DMS153 treated with DMSO at 0.1 percent for 48 hours (cell line): ENCODE measurements at regions not wholly inside any gene's neighbourhood (a gene's known extent, or its start where the extent isn't known, plus 50 kb on each side); places are given as distances from the start of the nearest gene placed in this dataset.
"Not testable (repeated sequence)": the region's sequence is repeated elsewhere in the genome, so short reads cannot be mapped to it uniquely, and the experiment has no call there.

ENCODE experiments used
- DNase-seq: peaks from one replicate; lab custom pipeline; 2025; ENCODE audit not compliant: unreplicated experiment; lab: John Stamatoyannopoulos, UW

DNA sequence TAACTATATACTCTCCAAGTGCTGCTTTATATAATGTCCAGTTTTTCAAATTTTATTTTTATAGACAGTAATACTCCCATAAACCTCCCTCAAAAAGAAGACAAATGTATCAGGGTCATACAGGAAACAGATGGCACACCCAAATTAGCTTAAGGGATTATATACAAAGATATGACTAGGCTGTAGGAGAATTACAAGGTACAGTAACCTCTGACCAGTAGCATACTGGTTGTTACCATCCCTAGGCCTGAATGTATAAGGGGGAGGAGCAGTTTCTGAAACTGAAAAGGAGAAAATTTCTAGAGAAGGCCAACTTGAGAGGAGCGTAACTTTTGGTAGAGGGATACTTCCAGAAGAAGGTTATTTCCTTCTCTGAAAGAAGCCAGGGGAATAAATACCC, 122.6 kb upstream of the NBPF19 start:
- DNase-seq = not testable (repeated sequence)

DNA sequence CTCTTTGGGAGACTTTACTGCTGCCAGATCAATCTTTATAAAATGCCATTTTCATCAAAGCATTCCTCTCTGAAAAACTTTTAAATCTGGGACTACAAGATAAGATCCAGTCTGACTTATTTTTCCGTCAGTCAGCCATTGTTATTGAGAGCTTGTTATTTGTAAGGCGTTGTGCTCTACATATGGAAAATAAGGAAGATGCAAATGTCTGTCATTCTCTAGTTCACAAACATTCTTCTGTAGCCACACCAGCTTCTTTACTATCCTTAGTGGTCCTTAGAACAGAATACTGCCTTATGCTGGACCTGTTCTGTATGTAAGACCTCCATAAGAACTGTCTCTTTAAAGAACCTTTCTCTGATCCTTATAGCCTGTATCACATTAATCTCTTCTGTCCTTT, 120.3 kb upstream of the NBPF19 start:
- not testable (repeated sequence) for DNase-seq

DNA sequence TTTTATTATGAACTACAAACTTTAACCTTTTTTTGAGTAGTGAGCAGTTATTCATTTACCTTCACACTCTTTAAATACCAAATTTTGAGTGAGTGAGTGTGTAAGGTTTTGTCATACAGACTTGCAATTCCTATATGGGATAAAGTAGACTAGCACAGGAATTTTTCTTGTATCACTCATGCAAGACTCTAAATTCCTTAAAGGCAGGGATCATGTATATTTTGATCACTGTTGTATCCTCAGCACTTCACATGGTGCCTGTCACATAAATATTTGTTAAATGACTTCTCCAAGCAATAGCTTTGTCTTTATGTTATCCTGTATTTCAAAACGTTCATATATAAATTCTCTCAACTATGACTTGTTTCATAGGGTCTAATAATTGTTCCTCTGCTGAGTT, 119.1 kb upstream of the NBPF19 start:
- not testable (repeated sequence) for DNase-seq

DNA sequence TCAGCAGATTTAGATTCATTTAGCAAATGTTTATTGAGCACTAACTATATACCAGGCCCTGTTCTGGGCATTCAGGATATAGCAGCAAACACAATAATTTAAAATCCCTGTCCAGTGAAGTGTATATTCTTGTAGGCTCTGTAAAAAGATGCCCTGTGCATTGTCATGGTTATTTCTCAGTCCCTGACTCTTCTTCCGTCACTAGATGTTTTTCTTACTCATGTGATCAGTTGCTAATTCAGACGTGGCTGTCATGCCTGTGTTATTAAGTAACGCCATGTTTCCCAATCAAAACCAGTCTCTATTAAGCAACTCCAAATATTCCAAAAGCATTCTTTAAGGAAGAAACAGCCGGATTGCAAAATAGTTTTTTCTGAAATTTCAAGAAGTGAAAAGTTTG, 118.7 kb upstream of the NBPF19 start:
- not testable (repeated sequence) for DNase-seq

DNA sequence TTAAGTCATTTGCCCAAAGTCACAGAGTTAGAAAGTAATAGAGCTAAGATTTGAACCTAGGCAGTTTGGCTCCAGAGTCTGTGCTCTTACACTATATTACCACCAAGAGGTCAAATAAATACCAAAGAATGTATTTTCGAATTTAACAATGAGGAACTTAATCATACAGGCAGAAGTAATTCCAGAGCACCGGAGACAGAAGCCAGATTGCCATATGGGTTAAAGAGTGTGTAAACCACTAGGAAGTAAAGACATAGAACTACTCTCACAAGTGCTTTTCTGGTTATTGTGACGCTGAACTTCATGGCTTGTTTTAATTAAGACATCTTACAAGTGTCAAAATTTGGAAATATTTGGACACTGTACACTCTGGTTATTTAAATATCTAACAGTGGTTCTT, 114.5 kb upstream of the NBPF19 start:
- not testable (repeated sequence) for DNase-seq

DNA sequence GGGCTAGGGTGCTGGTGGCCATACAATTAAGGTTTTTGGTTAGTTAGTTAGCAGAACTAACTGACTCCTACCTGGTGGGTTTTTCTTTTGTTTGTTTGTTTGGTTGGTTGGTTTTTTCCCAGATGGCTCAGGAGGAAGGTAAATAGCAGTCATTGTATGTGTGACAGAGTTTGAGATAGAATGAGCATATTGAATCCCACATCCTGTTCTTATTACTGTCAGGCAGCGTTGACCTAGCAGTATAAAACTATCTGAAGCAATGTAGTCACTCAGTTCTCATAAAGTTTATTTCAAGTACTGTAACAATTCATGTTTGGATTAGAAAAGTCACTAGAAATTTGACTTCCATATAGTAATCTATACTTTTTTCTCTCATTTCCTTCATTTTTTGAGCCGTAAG, 113.5 kb upstream of the NBPF19 start:
- not testable (repeated sequence) for DNase-seq

DNA sequence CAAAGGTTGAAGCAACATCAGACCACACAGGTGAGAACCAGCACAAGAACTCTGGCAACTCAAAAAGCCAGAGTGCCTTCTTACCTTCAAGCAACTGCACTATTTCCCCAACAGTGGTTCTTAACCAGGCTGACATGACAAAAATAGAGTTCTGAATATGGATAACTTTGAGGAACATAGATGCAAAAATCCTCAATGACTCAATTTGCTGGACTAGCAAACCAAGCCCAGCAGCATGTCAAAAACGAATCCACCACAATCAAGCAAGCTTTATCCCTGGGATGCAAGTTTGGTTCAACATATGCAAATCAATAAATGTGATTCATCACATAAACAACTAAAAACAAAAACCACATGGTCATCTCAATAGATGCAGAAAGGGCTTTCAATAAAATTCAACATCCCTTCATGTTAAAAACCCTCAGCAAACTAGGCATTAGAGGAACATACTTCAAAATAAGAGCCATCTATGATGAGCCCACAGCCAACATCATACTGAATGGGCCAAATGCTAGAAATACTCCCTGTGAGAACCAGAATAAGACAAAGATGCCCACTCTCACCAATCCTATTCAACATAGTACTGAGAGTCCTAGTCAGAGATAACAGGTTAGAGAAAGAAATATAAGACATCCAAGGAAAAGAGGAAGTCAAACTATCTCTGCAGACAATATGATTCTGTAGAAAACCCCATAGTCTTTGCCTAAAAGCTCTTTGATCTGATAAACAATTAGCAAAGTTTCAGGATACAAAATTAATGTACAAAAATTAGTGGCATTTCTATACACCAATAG, 110.5 kb upstream of the NBPF19 start:
- DNase-seq = not testable (repeated sequence)

DNA sequence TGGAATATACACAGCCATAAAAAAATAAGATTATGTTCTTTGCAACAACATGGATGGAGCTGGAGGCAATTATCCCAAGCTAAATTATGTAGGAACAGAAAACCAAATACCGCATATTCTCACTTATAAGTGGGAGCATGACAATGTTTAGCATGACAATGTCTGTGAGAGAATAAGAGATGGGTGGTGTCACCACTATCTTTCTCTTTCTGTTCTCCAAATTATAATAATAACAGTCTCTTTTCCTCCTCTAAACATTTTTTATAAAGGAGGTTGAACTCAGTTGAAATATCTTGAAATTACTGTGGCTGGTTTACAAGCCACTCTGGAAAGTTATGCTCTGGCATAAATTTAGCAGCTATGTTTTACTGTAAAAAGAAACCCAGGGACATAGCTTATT, 108.4 kb upstream of the NBPF19 start:
- DNase-seq = not testable (repeated sequence)

DNA sequence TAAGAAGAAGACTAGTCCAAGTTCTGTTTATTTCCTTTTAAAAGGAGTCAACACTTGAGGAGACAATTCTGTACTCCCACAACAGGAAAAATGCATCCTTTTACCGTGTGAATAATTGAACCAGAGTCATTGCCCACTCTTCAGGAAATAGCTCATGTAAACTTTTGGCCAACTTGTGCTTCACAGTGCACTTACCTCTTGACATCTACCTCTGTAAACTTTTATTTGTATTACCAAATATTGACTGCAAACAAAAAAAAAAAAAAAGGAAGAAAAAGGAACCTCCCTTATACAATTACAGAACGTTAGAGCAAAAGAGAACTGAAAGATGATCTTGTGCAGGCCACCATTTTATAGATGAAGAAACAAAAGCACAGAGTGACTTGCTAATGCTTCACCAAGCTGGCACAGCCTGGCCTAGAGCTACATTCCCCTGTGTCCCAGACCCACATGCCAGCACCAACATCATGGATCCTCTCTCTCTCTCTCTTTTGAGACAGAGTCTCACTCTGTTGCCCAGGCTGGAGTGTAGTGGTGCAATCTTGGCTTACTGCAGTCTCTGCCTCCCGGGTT, 107.3 kb upstream of the NBPF19 start:
- DNase-seq = not testable (repeated sequence)

DNA sequence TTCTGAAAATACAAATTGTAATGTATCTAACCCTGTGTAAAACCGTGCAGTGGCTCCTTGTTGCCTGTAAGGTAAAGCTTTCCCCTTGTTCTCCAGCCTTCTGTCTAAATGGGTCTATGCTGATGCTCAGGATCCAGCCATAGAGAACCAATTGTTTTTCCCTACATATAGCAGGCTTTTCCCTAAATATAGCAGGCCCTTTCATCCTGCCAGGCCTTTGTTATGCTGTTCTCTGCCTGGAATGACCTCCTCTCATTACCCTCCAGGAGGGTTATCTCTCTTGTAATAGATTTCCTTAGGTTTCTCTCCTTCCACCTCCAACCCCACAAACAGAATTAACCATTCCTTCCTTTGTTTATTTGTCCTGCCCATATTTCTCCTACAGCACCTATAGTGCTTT, 106.5 kb upstream of the NBPF19 start:
- not testable (repeated sequence) for DNase-seq

DNA sequence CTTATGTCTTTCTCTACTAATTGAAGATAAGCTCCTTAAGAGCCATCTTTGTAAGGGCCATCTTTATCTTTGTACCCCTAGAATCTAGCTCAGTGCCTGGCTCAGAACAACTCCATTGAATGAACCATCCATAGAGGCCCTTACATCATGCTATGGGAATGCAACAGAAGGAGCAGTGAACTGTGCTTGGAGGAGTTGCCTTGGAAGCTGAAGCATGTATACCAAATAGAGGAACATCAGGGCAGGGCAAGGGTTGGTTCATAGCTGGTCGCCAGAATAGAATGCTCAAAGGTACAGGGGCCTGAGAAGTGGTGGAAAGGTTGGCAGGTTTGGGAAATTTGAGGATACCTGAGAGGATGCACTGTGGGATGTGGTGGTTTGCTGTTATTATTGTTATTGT, 105.8 kb upstream of the NBPF19 start:
- DNase-seq = not testable (repeated sequence)

DNA sequence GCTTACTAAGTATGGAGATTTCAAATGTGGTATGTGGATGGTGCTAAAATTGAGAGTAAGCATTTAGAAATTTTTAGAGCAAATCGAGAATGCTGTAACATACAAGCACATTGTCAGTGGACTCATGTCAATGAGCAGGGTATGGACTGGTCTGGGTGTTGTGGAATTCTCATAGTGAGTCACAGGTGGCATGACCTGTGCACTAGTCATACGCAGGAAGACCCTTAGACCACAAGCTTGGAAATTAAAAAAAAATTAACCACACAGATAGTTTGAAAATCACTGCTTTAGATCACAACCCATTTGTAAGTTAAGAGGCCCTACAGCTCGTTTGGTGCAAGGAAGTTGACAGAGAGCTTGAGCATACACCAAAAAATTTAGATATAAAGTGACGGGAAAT, 102.9 kb upstream of the NBPF19 start:
- not testable (repeated sequence) for DNase-seq

DNA sequence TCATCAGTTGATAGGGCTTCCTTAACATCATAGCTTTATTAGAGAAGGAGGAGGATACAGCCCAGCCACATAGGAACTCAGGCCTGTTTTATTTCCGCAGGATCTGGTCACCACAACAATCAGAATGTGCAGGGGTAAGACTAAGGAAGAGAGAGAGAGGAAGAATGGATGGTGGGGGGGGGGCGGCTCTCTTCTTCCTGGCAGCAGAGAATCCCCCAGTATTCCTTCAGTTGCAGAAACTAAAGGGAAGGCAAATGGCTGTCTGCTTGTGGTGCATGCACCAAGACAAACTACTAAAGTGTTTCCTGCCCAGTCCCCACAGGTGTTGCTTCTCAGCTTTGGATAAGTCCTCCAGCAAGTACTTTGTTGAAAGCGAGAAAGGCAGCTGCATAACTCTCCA, 96.4 kb upstream of the NBPF19 start:
- DNase-seq = not testable (repeated sequence)

DNA sequence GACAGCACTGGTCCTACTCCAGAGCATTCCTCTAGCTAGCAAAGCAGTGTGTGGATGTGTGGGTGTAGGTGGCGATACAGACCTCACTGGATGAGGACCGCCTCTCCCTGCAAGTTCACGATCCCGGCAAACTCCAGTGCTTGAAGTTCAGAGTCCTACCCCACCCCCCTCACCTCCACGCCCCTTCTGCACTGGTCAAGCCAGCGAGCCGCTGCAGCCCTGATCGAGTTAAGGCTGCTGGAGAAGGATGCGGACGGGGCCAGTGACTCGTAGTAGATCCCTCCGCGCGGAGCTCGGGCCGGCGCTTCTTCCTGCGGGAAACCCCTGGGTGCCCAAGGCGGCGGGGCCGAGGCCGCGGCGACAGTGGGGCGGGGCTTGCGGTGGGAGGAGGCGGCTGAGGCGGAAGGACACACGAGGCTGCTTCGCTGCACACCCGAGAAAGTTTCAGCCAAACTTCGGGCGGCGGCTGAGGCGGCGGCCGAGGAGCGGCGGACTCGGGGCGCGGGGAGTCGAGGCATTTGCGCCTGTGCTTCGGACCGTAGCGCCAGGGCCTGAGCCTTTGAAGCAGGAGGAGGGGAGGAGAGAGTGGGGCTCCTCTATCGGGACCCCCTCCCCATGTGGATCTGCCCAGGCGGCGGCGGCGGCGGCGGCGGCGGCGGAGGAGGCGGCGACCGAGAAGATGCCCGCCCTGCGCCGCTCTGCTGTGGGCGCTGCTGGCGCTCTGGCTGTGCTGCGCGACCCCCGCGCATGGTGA, 84.5 kb upstream of the NBPF19 start:
- DNase-seq = not testable (repeated sequence)

DNA sequence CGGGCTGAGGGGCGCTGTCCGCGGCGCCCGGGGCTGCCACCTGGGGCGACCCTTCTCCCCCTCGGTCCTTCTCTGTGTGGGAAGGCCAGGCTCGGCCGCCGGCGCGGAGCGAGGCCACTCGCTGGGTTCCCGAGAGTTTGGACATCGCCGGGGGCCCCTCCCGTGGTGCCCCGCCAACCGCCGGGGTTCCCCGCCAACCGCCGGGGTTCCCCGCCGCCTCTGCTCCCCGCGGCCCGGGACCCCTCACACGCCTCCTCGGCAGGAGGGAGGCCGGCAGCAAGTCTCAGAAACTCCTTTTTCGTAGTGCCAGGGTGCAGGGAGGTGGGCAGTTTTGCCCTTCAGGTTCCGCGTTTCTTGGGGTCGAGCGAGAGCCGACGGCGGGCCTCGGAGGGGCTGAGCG, 83.9 kb upstream of the NBPF19 start:
- not testable (repeated sequence) for DNase-seq

DNA sequence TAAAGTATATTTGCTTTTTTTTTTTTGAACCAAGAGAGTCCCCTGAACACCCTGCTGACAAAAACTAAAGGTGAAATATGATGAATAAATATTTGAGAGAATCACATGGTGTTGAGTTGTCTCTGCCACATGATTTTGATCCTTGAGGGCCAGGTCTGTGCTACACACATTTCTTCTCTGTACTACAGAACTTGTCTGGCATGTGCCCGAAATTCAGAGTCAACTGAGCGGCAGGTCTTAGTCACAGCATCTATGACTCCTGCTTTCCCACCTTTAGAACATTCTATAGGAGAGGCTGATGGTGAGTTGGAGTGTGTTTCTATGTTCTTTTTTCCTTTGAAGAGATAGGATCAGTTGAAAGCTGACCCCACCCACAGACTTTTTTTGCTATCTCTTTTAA, 79.0 kb upstream of the NBPF19 start:
- not testable (repeated sequence) for DNase-seq

DNA sequence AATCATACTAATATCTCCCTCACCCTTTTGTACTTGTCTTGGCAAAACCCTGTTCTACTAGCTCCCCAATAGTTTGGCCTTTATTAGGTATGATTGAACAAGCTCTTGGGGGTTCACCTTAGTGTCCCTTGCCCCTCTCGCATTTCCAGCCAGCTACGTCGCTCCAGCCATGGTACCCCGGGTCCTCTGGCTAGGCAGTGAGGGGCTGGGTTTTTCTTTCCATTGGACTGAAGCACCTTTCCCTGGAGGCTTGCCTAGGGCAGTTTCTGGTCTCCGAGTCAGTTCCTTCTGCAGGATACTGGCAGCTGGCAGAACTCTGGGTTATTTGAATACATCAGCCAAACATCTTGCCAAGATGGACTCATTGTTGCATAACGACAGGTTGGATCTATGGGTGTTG, 76.3 kb upstream of the NBPF19 start:
- DNase-seq = not testable (repeated sequence)

DNA sequence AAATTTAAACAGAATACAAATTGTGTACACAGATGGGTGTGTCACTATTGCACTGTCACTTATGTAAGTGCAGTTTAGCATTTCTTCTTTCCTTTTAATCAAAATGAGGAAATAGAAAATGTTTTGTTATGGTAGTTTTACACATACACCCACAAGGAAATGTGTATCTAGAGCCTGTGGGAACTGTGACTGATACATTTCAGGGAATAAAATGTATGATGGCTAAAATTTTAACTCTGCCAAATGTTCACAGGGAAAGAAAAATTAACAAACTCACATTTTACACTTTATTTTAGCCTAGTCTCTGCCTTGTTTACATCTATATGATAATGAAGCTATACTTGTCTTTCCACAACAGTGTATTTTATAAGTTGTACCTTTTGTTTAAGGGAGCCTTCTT, 66.4 kb upstream of the NBPF19 start:
- not testable (repeated sequence) for DNase-seq

DNA sequence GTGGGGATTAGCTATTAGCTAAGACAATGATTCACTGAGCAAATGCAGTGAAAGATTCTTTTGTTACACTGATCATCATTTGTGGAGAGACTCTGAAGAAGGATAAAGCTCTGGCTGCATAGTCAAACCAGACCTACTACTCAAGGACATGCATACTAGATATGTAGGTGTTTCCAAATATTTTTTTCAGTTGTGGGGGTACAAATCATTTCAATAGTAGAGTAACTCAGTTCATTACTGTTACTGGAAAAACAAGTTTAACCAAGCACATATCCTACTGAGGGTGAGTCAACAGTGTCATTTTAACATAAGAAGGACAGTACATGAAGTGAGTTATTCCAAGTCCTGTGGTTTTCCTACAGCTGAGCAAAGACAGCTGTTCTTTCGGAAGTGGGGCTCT, 59.5 kb upstream of the NBPF19 start:
- not testable (repeated sequence) for DNase-seq

DNA sequence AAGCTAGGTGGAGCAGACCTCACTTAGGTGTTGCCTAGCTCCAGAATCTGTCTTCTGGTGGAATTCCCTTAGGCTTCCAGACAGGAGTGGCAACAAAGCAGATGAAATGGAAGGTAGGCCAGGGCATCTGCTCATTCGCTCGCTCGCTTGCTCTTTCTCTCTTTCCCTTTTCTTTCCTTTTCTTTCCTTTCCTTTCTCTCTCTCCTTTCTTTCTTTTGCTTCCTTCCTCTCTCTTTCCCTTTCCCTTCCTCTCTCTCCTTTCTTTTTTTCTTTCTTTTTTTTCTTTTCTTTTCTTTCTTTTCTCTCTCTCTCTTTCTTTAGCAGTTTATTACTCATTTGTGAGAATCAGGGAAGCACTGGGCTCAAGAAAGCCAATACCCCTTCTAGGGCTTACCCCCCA, 56.1 kb upstream of the NBPF19 start:
- not testable (repeated sequence) for DNase-seq

DNA sequence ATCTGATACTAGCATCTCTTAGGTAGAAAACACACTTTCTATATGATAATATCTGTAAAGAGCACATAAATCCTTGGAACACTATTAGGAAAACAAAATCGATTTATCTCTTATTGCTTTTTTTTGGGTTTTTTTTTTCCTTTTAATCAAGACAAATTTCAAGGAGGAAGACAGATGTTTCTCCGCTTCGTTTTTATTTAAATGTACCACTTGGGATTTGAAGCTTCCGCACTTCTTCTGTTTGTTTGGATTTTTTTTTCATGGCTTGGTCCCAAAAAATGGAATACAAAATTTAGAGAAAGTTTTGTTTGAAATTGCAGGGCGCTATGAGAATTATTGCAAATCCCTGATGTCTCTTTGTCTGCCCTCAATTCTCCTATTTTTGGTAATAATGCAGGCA, 51.7 kb upstream of the NBPF19 start:
- not testable (repeated sequence) for DNase-seq
